Limb (tissue), 2 donors: ENCODE measurements at regions not wholly inside any gene's neighbourhood (a gene's known extent, or its start where the extent isn't known, plus 50 kb on each side); places are given as distances from the start of the nearest gene placed in this dataset.
"Not testable (repeated sequence)": the region's sequence is repeated elsewhere in the genome, so short reads cannot be mapped to it uniquely, and the experiment has no call there.

Experiments used
- DNase-seq, 2 donors: peaks; one replicate each; pipeline ENCODE4 v3.0.0-alpha.2; 2016; ENCODE audit errors: extremely low spot score in 2 of 2

GRCh38 chr5:23721336-23721735 lies 213.9 kb downstream of the PRDM9 start:
- DNase-seq: no peak

DNA sequence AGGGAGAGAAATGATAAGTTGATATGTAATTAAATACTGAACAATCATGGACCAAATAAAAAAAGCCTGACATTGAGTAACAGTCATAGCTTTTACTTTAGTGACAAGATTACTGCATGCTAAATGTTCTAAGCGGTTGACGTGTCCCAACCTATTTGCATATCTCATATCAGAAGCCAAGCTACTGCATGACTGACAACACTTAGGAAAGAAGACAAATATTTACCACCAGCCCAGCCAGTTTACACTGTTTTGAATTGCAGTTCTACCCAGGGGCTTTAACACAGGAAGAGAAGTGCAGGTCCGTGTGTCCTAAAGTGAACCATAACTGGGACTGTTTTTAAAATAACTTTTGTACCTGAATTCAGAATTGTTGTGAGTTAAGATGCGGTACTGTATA lies 219.9 kb downstream of the PRDM9 start:
- DNase-seq: no peak

DNA sequence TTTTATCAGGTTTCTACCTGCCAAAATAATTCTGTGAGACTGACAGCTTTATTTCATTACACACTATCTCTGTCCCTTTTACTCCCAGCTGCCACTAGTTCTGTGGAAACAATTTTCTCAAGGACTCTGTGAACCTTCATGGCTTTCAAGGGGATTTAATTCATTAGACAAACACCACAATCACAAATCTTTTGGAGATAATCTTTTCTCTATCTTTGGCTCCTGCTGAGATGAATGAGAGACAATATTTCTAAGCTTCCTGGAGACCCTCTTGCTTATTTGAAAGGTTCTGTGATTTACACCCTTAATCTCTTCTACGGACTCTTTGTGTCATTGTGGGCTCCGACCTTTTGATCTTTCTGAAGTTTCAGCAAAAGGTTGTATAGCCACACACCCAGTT lies 222.6 kb downstream of the PRDM9 start:
- no peak for DNase-seq

DNA sequence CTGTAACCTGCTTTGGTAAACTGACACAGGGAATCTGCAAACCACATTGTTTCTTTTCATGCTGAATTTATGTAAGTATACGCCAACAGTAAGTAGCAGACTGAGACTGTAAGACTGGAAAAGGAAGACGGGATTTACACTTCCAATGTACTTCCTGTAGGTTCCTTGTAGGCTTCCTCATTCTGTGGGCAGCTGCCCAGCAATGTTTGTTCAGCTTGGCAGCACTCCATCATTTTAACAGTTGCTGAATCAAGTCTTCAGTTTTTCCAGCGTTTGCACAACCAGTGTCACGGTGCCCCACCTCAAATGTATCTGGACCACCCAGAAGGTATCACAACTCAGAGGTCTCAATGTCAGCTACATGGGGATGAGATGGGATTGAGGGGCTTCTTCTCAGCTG lies 232.6 kb downstream of the PRDM9 start:
- DNase-seq: peak in 1 of 2 donors; percentile 3

- DNase-seq: no peak
Observed at GRCh38 chr5:23742701-23743100, 235.3 kb downstream of the PRDM9 start.

DNA sequence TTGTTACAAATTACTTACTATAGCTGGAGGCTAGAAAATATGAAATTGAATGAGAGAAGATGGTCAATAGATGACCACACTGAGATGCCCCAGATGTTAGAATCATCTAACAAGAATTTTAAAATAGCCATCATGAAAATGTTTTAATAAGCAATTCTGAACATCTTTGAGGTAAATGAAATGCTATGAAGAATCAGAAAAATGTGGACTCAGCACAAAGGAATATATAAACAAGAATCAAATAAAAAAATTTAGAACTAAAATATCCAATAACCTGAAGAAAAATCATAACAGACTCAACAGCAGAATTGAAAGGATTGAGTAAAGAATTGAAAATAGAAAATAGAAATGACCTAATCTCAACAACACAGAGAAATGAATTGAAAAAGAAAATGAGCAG lies 248.5 kb downstream of the PRDM9 start:
- no peak for DNase-seq

DNA sequence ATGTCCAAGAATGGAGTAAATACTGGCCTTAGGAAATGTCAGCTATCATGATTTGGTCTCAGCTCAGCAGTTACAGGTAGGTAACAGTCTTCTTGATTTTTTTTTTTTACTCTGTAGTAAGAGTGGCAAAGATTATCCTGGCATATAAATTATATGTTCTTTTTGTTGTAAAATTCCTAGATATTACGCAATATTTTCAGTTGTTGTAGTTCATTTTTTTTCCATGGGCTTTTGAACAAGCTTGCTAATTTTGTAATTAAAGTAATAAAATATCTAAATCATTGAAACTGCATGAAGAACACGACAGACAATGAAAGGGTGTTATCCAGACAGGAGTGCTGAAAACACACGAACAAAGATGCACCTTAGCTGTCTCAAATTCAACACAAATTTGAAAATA lies 249.4 kb downstream of the PRDM9 start:
- no peak for DNase-seq

DNA sequence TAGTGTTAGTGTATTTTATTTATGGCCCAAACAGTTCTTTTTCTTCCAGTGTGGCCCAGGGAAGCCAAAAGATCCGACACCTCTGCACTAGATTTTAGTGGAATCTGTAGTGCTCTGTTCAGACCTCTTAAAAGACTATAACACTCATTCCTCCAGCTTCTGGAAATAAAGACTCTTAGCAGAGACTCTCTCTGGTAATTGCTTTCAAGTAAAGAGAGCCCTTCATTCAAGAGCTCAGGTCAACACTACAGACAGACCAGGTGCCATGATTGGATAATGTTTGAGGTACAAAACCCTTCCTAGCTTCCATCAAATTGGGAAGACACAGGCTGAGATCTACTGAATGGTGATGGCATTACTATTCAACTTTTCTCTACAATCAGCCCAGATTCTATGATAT lies 255.8 kb downstream of the PRDM9 start:
- no peak for DNase-seq

GRCh38 chr5:23776684-23777083 lies 269.3 kb downstream of the PRDM9 start:
- no peak for DNase-seq

- DNase-seq: not testable (repeated sequence)
Observed at GRCh38 chr5:23800307-23800706, 292.9 kb downstream of the PRDM9 start.

- DNase-seq: peak in 1 of 2 donors; percentile 60
Observed at GRCh38 chr5:23820765-23821471, 313.5 kb downstream of the PRDM9 start.

DNA sequence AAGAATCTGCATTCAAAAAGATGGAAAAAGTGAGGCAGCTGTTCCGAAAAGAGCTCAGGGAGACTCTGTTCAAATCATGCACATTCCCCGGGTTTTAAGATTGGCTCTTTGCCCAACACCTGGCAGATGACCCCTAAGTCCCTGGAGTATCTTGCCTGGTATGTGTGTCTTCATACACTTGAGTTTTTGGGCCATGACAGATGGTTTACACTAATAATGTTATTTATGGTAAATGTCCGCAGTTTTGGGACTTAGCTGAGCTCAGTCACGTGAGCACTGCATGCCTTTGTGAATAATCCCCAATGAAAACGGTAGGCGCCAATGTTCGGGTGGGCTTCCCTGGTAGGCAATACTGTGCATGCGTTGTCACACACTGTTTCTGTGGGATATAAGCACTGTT lies 316.1 kb downstream of the PRDM9 start:
- DNase-seq: no peak

DNA sequence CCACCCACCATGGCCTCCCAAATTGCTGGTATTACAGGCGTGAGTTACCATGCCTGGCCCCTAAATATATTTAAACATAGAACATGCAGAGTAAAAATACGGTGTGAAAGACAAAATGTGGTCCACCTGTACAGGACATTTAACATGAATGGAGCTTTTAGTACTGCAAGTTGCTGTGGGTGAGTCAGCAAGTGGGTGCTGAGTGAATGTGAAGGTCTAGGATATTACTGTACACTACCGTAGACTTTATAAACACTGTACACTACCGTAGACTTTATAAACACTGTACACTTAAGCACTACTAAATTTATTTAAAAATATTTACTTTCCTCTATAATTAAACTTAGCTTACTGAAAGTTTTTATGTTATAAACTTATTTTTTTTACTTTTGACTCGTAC lies 317.8 kb downstream of the PRDM9 start:
- no peak for DNase-seq

GRCh38 chr5:23840083-23840482 lies 332.7 kb downstream of the PRDM9 start:
- no peak for DNase-seq

DNA sequence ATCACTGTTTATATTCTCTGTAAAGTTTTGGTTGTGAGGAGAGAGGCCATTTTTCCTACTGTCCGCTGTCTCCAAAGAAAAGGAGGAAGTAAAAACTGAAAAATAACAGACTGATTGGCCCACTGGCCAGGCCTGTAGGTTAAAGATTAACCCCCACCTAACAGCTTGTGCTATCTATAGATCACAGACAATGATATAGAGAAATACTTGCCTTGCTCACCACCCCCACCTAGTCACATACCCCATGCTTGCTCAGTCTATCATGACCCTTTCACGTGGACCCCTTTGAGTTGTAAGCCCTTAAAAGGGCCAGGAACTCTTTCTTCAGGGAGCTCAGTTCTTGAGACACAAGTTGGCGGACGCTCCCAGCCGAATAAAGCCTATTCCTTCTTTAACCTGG lies 357.4 kb downstream of the PRDM9 start:
- no peak for DNase-seq

GRCh38 chr5:23877847-23878246 lies 370.4 kb downstream of the PRDM9 start:
- no peak for DNase-seq

DNA sequence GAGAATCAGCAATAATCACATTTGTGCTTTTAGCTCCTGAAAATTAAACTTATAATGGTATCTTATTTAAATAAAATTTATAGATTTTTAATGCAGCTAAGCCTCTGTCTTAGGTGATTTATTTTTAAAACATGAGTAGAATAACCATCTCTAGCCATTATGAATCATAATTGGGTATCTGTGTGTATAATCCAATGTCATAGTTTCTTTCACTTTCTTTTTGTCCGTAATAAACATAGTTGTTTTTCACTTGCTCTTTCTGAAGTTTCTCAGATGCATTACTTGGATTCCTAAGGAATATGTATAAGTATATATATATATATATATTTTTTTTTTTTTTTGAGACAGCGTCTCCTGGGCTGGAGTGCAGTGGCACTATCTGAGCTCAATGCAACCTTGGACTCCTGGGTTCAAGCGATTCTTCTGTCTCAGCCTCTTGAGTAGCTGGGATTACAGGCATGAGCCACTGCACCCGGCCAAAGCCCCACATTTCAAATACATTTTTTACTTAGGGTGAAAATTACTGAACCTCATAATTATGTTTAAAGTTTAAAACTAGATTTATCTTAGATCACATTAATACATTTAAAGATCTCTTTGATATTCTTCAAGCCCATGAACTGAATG lies 377.1 kb downstream of the PRDM9 start:
- DNase-seq: no peak

DNA sequence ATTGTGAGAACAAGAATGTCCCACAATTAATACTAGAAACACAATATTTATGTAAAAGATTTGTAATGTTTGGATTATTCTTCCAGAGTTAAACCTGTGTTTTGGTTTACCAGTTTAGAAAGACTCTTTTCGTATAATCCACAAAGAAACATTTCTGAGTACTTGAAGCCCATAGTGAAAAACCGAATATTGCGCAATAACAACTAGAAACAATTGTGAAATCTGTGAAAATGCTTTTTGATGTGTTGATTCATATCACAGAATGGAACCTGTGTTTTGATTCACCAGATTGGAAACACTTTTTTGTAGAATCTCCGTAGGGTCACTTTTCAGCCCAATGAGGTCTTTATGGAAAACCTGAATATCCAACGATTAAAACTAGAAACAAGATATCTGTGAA lies 386.2 kb downstream of the PRDM9 start:
- no peak for DNase-seq

DNA sequence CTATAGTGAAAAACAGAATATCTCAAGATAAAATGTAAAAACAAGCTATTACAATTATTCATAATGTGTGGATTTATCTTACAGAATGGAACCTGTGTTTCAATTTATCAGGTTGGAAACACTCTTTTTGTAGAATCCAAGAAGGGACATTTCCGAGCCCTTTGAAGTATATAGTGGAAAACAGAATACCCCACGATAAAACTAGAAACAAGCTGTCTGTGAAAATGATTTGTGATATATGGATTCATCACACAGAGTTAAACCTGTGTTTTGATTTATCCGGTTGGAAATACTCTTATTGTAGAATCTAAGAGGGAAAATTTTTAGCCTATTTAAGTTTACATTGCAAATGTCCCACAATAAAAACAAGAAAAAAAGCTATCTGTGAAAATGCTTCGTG lies 388.2 kb downstream of the PRDM9 start:
- DNase-seq: no peak

DNA sequence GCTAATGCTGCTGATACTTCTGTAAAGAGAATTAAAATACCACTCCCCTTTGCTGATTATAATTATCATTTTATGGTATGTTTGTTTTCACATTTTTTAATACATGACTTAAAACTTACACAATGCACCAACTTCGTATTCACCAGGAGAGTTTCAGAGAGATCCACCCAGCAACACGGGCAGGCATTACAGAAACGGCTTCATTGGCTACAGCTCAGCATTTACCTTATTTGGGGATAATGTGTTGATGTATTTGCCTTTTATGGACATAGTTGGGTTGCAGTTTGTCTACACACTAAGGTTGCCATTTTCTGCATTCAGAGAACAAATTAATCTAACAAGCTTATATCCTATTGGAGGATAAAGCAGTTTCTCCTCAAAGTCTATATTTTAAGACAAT lies 423.6 kb downstream of the PRDM9 start:
- no peak for DNase-seq

DNA sequence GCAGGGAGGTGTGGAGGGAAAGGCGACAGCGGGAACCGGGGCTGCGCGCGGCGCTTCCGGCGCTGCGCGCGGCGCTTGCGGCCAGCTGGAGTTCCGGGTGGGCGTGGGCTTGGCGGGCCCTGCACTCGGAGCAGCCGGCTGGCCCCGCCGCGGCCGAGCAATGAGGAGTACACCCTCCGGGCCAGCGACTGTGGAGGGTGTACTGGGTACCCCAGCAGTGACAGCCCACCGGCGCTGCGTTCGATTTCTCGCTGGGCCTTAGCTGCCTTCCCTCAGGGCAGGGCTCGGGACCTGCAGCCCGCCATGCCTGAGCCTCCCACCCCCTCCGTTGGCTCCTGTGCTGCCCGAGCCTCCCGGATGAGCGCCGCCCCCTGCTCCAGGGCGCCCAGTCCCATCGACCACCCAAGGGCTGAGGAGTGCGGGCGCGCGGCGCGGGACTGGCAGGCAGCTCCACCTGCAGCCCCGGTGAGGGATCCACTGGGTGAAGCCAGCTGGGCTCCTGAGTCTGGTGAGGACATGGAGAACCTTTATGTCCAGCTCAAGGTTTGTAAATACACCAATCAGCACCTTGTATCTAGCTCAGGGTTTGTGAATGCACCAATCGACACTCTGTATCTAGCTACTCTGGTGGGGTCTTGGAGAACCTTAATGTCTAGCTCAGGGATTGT lies 444.0 kb downstream of the PRDM9 start:
- not testable (repeated sequence) for DNase-seq

DNA sequence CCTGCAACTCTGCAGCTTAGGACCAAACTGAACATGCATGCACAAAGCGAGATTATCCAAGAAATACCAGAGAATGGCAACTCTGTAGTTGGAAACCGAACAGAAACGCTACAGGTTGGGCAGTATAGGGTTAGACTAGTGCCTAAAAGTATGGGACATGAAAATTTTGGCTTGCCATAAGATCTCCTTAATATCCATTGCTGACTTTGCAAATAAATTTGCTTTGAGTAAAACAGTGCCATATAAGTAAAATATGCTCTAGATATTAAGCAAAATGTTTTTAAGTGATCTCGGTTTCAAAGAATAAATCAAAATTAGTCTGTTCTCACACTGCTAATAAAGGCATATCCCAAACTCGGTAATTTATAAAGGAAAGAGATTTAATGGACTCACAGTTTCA lies 456.0 kb downstream of the PRDM9 start:
- DNase-seq: no peak

DNA sequence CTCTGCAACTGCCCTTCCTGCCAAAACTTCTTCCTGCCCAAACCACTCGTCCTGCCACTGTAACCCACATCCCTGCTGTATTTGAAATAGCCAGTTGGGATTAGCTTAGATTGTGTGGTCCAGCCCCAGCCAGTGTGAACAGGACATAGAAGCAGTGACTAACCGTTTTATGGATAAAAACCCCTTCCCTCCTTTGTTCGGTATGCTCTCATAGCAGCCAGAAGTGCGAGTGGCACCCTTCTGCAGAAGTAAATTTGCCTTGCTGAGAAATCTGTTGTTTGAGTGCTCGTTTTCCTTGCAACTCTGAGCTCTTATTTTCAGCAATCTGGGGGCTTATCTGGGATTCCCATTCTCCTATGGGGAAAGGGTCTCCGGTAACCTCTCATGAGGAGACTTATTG lies 470.0 kb downstream of the PRDM9 start:
- DNase-seq: no peak
